Esophagus muscularis mucosa (tissue), 4 donors: ENCODE measurements at regions not wholly inside any gene's neighbourhood (a gene's known extent, or its start where the extent isn't known, plus 50 kb on each side); places are given as distances from the start of the nearest gene placed in this dataset.

ENCODE experiments used
- DNase-seq: peaks from one replicate; pipeline ENCODE4 v3.0.0-alpha.2; 2017; ENCODE audit errors: extremely low spot score
- H3K27ac ChIP-seq, 4 donors: fragments of 200-600 bp; sonication (generic); replicated peaks in 1 of 4; 1 replicate in 3 of 4; 2 replicates in 1 of 4; pipeline ENCODE4 v1.5.1; 2016 to 2019; ENCODE audit warnings: mild to moderate bottlenecking in 1 of 4
- H3K27me3 ChIP-seq, 4 donors: fragments of 200-600 bp; sonication (generic); one replicate each; pipeline versions ENCODE4 v1.5.1 to v1.6.0; 2016 to 2019
- H3K36me3 ChIP-seq, 4 donors: fragments of 200-600 bp; sonication (generic); one replicate each; pipeline ENCODE4 v1.5.1; 2016 to 2019
- H3K4me1 ChIP-seq, 4 donors: fragments of 200-600 bp; sonication (generic); one replicate each; pipeline ENCODE4 v1.5.1; 2016 to 2019
- H3K4me3 ChIP-seq, 4 donors: fragments of 200-600 bp; sonication (generic); 1 replicate in 2 of 4; 2 replicates in 2 of 4; pipeline ENCODE4 v1.5.1; 2016 to 2019; ENCODE audit warnings: mild to moderate bottlenecking in 4 of 4, moderate library complexity in 1 of 4
- H3K9me3 ChIP-seq, 4 donors: fragments of 200-600 bp; sonication (generic); 1 replicate in 3 of 4; 2 replicates in 1 of 4; pipeline ENCODE4 v1.5.1; 2016 to 2019
- EP300 ChIP-seq: sonication (generic); formaldehyde crosslinking; IDR thresholded peaks from one replicate; pipeline ENCODE4 v1.6.1; 2017; ENCODE audit warnings: antibody characterized with exemption
- POLR2A ChIP-seq: fragments of 450-650 bp; IDR thresholded peaks from one replicate; pipeline ENCODE4 v1.6.1; 2017; ENCODE audit warnings: antibody characterized with exemption, moderate library complexity, mild to moderate bottlenecking, low read depth
- POLR2AphosphoS5 ChIP-seq, 2 donors: sonication (generic); formaldehyde crosslinking; IDR thresholded peaks; one replicate each; pipeline ENCODE4 v1.6.1; 2017; ENCODE audit warnings: antibody characterized with exemption in 2 of 2
- WGBS: methylation state at CpG from one replicate; pipeline ENCODE4 v1.1.5; 2018; 5-methylcytosine and 5-hydroxymethylcytosine counted together
- intact Hi-C: fragments of 100-400 bp; cut with DNase I; formaldehyde crosslinking; loops from one replicate; pipeline ENCODE4 v1.15.1; 2023
- TF ChIP-seq, protein P1 (sequence below), 3 experiments: fragments of 200-600 bp in 2 of 3; fragments of 450-650 bp in 1 of 3; sonication (generic) in 2 of 3; IDR thresholded peaks; one replicate each; pipeline ENCODE4 v1.5.1; 2017 to 2019; ENCODE audit warnings: antibody characterized with exemption in 3 of 3, mild to moderate bottlenecking in 2 of 3, moderate library complexity in 1 of 3

DNA sequence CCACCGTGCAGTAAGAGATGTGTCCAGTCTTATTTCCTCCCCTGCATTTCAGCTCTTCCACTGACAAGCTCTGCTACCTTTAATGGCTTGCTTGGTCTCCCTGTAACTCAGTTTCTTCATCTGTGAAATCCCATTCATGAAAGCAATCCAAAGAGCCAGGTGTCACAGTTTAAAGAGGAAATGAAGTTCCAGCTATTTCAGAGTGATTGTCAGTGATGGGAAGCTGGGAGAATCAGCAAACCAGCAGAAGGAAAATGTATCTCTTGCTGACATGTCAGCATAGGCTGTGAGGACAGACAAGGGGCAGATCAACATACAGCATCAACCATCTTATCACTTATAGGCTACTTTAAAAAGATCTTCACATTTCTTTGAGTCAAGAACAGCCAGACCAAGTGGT lies 445.3 kb downstream of the ADRA2A start:
- DNase-seq: no peak
- intact Hi-C loops: no loop called here
- no peak overlapping the region for H3K27ac ChIP-seq
- no peaks in the 10 kb centered on the region for H3K27me3 ChIP-seq
- H3K9me3 ChIP-seq: no peaks in the 10 kb centered on the region
- TF ChIP-seq POLR2AphosphoS5 (IDR thresholded peaks at IDR 0.05) (no peak), POLR2A (no peak), EP300 (no peak)
- TF ChIP-seq, protein P1, sequence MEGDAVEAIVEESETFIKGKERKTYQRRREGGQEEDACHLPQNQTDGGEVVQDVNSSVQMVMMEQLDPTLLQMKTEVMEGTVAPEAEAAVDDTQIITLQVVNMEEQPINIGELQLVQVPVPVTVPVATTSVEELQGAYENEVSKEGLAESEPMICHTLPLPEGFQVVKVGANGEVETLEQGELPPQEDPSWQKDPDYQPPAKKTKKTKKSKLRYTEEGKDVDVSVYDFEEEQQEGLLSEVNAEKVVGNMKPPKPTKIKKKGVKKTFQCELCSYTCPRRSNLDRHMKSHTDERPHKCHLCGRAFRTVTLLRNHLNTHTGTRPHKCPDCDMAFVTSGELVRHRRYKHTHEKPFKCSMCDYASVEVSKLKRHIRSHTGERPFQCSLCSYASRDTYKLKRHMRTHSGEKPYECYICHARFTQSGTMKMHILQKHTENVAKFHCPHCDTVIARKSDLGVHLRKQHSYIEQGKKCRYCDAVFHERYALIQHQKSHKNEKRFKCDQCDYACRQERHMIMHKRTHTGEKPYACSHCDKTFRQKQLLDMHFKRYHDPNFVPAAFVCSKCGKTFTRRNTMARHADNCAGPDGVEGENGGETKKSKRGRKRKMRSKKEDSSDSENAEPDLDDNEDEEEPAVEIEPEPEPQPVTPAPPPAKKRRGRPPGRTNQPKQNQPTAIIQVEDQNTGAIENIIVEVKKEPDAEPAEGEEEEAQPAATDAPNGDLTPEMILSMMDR (IDR thresholded peaks at IDR 0.05): no peak
- H3K36me3 ChIP-seq: no peaks in the 10 kb centered on the region
- H3K4me1 ChIP-seq: no peaks in the 10 kb centered on the region
- WGBS: 77% methylated on average over 1 of the region's 1 CpG
- H3K4me3 ChIP-seq: no peak overlapping the region

DNA sequence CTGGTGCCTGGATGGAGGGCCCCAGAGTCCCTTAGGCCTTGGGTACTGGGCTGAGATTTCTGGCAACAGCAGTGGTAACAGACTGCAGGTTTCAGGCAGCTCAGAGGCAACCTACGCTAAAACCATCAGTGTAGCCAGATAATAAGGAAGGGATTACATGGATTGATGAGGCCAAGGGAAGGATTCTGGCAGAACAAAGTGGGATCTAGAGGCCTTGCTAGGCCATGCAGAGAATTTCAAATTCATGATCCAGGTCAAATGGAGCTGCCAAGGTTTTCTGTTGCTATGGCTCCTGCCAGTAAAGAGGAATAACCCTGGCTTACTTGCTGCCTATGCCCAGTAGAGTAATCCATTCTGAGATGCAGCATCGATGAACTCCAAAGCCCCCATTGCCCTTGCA lies 445.7 kb downstream of the ADRA2A start:
- no peak for TF ChIP-seq POLR2A
- TF ChIP-seq, protein P1 (IDR thresholded peaks at IDR 0.05): no peak
- TF ChIP-seq POLR2AphosphoS5 (IDR thresholded peaks at IDR 0.05): no peak
- no peak for TF ChIP-seq EP300
- Histone ChIP-seq H3K27ac (no peak overlapping the region), H3K9me3 (no peaks in the 10 kb centered on the region), H3K4me3 (no peak overlapping the region), H3K27me3 (no peaks in the 10 kb centered on the region), H3K4me1 (no peaks in the 10 kb centered on the region), H3K36me3 (no peaks in the 10 kb centered on the region)
- no peak for DNase-seq
- 100% methylated on average over 1 of the region's 2 CpGs for WGBS
- intact Hi-C loops: no loop called here

DNA sequence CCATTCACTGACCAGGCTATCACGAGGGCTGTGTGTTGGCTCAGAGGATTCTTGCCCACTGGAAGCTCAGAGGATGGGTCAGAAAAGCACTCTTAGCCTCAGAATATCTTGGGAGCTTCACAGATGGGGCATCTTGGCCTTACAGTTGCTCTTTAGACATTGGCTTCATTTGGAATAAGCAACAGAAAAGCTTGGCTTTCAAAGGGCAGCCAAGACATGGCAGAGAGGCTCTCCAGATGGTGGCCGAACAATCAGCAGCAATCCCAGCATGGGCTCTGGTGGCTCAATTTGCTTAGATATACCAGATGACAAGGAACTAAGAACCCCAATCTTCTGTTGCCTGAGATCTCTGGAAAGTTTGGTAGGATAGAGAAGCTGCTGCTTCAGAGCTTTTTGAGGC lies 446.2 kb downstream of the ADRA2A start:
- 96% methylated on average over 2 of the region's 2 CpGs for WGBS

DNA sequence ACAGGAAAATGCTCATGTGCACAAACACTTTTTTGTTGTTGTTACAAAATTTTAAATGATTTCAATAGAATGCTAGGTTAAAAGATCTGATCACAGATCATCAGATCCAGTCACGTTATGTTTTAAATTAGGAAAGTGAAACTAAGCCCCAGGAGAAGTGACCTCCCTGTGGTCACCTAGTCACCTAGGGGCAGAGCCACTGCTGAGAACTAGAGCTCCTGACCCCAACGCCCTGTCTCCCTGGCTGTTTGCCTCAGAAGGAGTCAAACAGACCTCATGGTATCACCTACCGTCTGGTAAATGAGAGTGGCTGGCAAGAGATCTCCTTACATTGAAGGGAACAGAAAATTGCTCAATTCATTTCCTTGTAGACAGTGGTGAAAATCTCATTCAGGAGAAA lies 447.3 kb downstream of the ADRA2A start:
- TF ChIP-seq, protein P1 (IDR thresholded peaks at IDR 0.05): no peak
- no peak for TF ChIP-seq POLR2A
- TF ChIP-seq EP300: no peak
- no peak for TF ChIP-seq POLR2AphosphoS5 (IDR thresholded peaks at IDR 0.05)
- no peaks in the 10 kb centered on the region for H3K9me3 ChIP-seq
- WGBS: 84% methylated on average over 3 of the region's 3 CpGs
- H3K27ac ChIP-seq: no peak overlapping the region
- H3K4me3 ChIP-seq: no peak overlapping the region
- no peak for DNase-seq
- intact Hi-C loops: no loop called here
- no peaks in the 10 kb centered on the region for H3K36me3 ChIP-seq
- H3K27me3 ChIP-seq: no peaks in the 10 kb centered on the region
- H3K4me1 ChIP-seq: no peaks in the 10 kb centered on the region

More for the DNA sequence above, 446.2 kb downstream of the ADRA2A start:
- H3K27ac ChIP-seq: no peak overlapping the region
- intact Hi-C loops: no loop called here
- TF ChIP-seq, protein P1 (IDR thresholded peaks at IDR 0.05): no peak
- TF ChIP-seq POLR2AphosphoS5 (IDR thresholded peaks at IDR 0.05) (no peak), POLR2A (no peak), EP300 (no peak)
- no peaks in the 10 kb centered on the region for H3K36me3 ChIP-seq
- no peaks in the 10 kb centered on the region for H3K9me3 ChIP-seq
- no peaks in the 10 kb centered on the region for H3K4me1 ChIP-seq
- no peaks in the 10 kb centered on the region for H3K27me3 ChIP-seq
- no peak overlapping the region for H3K4me3 ChIP-seq
- DNase-seq: no peak

DNA sequence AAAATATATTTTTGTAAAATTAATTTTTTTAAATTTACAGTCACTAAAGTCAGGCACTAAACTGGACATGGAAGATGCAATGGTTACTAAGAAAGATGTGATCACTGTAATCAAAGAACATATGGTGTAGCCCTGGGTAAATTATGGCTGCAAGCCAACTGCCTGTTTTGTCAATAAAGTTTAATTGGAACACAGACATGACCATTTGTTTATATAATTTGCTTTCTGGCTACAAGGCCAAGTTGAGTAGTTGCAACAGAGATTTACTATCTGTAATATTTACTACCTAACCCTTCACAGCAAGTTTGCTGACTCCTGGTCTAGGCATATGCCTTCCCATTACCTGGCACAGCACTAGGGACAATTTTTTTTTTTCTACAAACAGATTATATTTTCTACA lies 448.9 kb downstream of the ADRA2A start:
- Histone ChIP-seq H3K4me1 (no peaks in the 10 kb centered on the region), H3K9me3 (no peaks in the 10 kb centered on the region), H3K27ac (no peak overlapping the region), H3K27me3 (no peaks in the 10 kb centered on the region), H3K36me3 (no peaks in the 10 kb centered on the region), H3K4me3 (no peak overlapping the region)
- intact Hi-C loops: no loop called here
- no peak for TF ChIP-seq POLR2AphosphoS5 (IDR thresholded peaks at IDR 0.05)
- no peak for DNase-seq
